ENCODE measurements at regions not wholly inside any gene's neighbourhood (a gene's known extent, or its start where the extent isn't known, plus 50 kb on each side); places are given as distances from the start of the nearest gene placed in this dataset.

- TF ChIP-seq CTCF (conservative IDR thresholded peaks at IDR 0.05; ENCODE audit: low read depth, low read length) (no peak), EZH2 (IDR thresholded peaks at IDR 0.05; ENCODE audit: low read length, unreplicated experiment) (no peak)
Observed at GRCh38 chr2:6650311-6650710, 215.4 kb downstream of the CMPK2 start.
